MM.1S (cell line): ENCODE measurements at regions not wholly inside any gene's neighbourhood (a gene's known extent, or its start where the extent isn't known, plus 50 kb on each side); places are given as distances from the start of the nearest gene placed in this dataset.

Source experiments
- DNase-seq: peaks from one replicate; pipeline ENCODE4 v3.0.0-alpha.2; 2015
- H2AFZ ChIP-seq: fragments of 300-600 bp; sonication (generic); 2 replicates; pipeline ENCODE4 v1.6.0; 2016; ENCODE audit warnings: antibody characterized with exemption, low read length
- H3F3A ChIP-seq: fragments of 300-600 bp; sonication (generic); 2 replicates; pipeline ENCODE4 v1.6.1; 2016; ENCODE audit warnings: mild to moderate bottlenecking, antibody characterized with exemption, low read length, moderate library complexity, mixed read lengths; ENCODE audit not compliant: insufficient read depth
- H3K27ac ChIP-seq: fragments of 300-600 bp; sonication (generic); 2 replicates; pipeline ENCODE4 v1.5.1; 2016; ENCODE audit warnings: mild to moderate bottlenecking, low read length
- H3K27me3 ChIP-seq: fragments of 300-600 bp; sonication (generic); replicated peaks from 2 replicates; pipeline ENCODE4 v1.6.0; 2016; ENCODE audit warnings: low read length; ENCODE audit not compliant: insufficient read depth
- H3K36me3 ChIP-seq: fragments of 300-600 bp; sonication (generic); replicated peaks from 2 replicates; pipeline ENCODE4 v1.6.1; 2016; ENCODE audit warnings: mild to moderate bottlenecking, low read length, mixed read lengths; ENCODE audit not compliant: insufficient read depth
- H3K4me1 ChIP-seq: fragments of 300-600 bp; sonication (generic); 2 replicates; pipeline ENCODE4 v1.6.1; 2016; ENCODE audit warnings: low read length, mixed read lengths
- H3K4me2 ChIP-seq: fragments of 300-600 bp; sonication (generic); 2 replicates; pipeline ENCODE4 v1.6.0; 2016; ENCODE audit warnings: low read depth, low read length
- H3K4me3 ChIP-seq: fragments of 300-600 bp; sonication (generic); 2 replicates; pipeline ENCODE4 v1.5.1; 2016; ENCODE audit warnings: low read length, mixed read lengths
- H3K79me2 ChIP-seq: fragments of 300-600 bp; sonication (generic); 2 replicates; pipeline ENCODE4 v1.6.1; 2016; ENCODE audit warnings: mixed run types, low read length, mixed read lengths
- H3K9ac ChIP-seq: fragments of 300-600 bp; sonication (generic); 2 replicates; pipeline ENCODE4 v1.6.1; 2016; ENCODE audit warnings: low read length, mixed read lengths
- H3K9me2 ChIP-seq: fragments of 300-600 bp; sonication (generic); replicated peaks from 2 replicates; pipeline ENCODE4 v1.6.1; 2016; ENCODE audit warnings: mild to moderate bottlenecking, low read length, mixed read lengths; ENCODE audit not compliant: insufficient read depth
- H3K9me3 ChIP-seq: fragments of 300-600 bp; sonication (generic); replicated peaks from 2 replicates; pipeline ENCODE4 v1.6.1; 2016; ENCODE audit warnings: mild to moderate bottlenecking, low read length, mixed read lengths; ENCODE audit not compliant: insufficient read depth
- H4K20me1 ChIP-seq: fragments of 300-600 bp; sonication (generic); 2 replicates; pipeline ENCODE4 v1.6.1; 2016; ENCODE audit warnings: mild to moderate bottlenecking, low read length, moderate library complexity, mixed read lengths; ENCODE audit not compliant: insufficient read depth
- CTCF ChIP-seq: fragments of 300-600 bp; sonication (generic); IDR thresholded peaks from 2 replicates; pipeline ENCODE4 v1.5.1; 2016; ENCODE audit warnings: antibody characterized with exemption, low read length, mixed read lengths
- EZH2 ChIP-seq: fragments of 300-600 bp; sonication (generic); optimal IDR thresholded peaks from 2 replicates; pipeline ENCODE3; 2017; ENCODE audit warnings: low read depth, mild to moderate bottlenecking, antibody characterized with exemption, low read length, mixed read lengths
- EZH2phosphoT487 ChIP-seq: fragments of 300-600 bp; sonication (generic); IDR thresholded peaks from 2 replicates; pipeline ENCODE4 v1.6.1; 2018; ENCODE audit warnings: antibody characterized with exemption, low read length

DNA sequence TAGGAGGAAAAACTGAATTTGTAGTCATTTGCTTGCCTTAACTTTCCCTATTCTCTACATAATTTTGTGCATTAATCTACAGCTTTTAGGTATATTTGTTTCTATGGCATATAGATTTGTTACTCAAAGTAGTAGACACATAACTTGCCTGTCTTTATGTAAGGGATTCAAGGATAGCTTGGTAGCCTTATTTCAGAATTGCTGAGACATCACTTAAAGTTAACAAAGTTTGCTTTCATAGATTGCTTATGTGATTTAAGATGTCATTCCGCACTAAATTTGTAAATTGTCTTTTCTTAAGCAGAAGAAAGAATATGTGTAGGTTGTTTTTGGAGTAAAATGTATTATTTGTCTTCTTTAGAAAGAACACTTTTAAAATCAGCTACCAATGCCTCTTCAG lies 477.7 kb upstream of the NOVA1 start:
- Histone ChIP-seq H3K9ac (no peak overlapping the region), H3K9me2 (no peaks in the 10 kb centered on the region), H3K4me2 (no peak overlapping the region), H2AFZ (no peak overlapping the region), H3F3A (no peaks in the 10 kb centered on the region), H3K27me3 (no peaks in the 10 kb centered on the region), H3K79me2 (no peaks in the 10 kb centered on the region), H3K4me1 (no peaks in the 10 kb centered on the region), H4K20me1 (no peaks in the 10 kb centered on the region), H3K27ac (no peak overlapping the region), H3K36me3 (no peaks in the 10 kb centered on the region), H3K9me3 (no peaks in the 10 kb centered on the region), H3K4me3 (no peak overlapping the region)
- DNase-seq = no peak
- TF ChIP-seq EZH2 (no peak), EZH2phosphoT487 (no peak), CTCF (no peak)

- H3K36me3 ChIP-seq = no peaks in the 10 kb centered on the region
- H3K4me2 ChIP-seq = no peak overlapping the region
- no peak overlapping the region for H2AFZ ChIP-seq
- no peak overlapping the region for H3K4me3 ChIP-seq
- TF ChIP-seq CTCF (no peak), EZH2phosphoT487 (no peak), EZH2 (no peak)
- no peaks in the 10 kb centered on the region for H3K27me3 ChIP-seq
- no peaks in the 10 kb centered on the region for H3K9me2 ChIP-seq
- H3K27ac ChIP-seq = no peak overlapping the region
- H4K20me1 ChIP-seq = no peaks in the 10 kb centered on the region
- no peak for DNase-seq
- no peaks in the 10 kb centered on the region for H3K9me3 ChIP-seq
- H3K4me1 ChIP-seq = no peaks in the 10 kb centered on the region
- H3K9ac ChIP-seq = no peak overlapping the region
- no peaks in the 10 kb centered on the region for H3F3A ChIP-seq
- no peaks in the 10 kb centered on the region for H3K79me2 ChIP-seq
Measured at GRCh38 chr14:27077214-27077613, 479.4 kb upstream of the NOVA1 start.

DNA sequence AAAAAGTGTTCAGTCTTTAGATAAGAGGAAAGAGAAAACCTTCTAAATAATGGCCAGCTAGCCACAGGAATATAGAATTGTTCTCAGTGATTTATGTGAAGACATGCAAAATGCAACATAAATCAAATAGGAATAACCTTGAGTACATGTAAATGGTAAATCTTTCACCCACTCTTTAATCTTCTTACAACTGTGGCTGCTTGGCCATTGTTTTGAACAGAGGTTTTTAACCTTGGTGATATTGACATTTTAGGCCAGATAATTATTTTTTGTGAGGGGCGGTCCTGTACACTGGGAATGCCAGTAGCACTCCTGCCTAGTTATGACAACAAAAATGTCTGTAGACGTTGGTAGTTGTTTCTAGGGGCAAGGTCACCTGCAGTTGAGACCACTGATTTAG lies 479.9 kb upstream of the NOVA1 start:
- H3K9me2 ChIP-seq = no peaks in the 10 kb centered on the region
- H3K9ac ChIP-seq = no peak overlapping the region
- H3K4me2 ChIP-seq = no peak overlapping the region
- H3K9me3 ChIP-seq = no peaks in the 10 kb centered on the region
- H3K27ac ChIP-seq = no peak overlapping the region
- no peak for DNase-seq
- no peak overlapping the region for H3K4me3 ChIP-seq
- H3K27me3 ChIP-seq = no peaks in the 10 kb centered on the region
- no peaks in the 10 kb centered on the region for H3F3A ChIP-seq
- H4K20me1 ChIP-seq = no peaks in the 10 kb centered on the region
- TF ChIP-seq CTCF (no peak), EZH2phosphoT487 (no peak), EZH2 (no peak)
- no peaks in the 10 kb centered on the region for H3K36me3 ChIP-seq
- no peaks in the 10 kb centered on the region for H3K4me1 ChIP-seq
- H3K79me2 ChIP-seq = no peaks in the 10 kb centered on the region
- H2AFZ ChIP-seq = no peak overlapping the region
